HepG2 (cell line): ENCODE measurements at regions not wholly inside any gene's neighbourhood (a gene's known extent, or its start where the extent isn't known, plus 50 kb on each side); places are given as distances from the start of the nearest gene placed in this dataset.

Source experiments
- AFF4 ChIP-seq: sonication (generic); formaldehyde crosslinking; IDR thresholded peaks from 2 replicates; pipeline ENCODE4 v1.4.0; 2020; ENCODE audit warnings: missing genetic modification reagents
- CHCHD3 ChIP-seq: sonication (generic); formaldehyde crosslinking; IDR thresholded peaks from 2 replicates; pipeline ENCODE4 v1.8.0; 2022; ENCODE audit warnings: mild to moderate bottlenecking, missing genetic modification reagents, moderate library complexity
- CTCF ChIP-seq: sonication (generic); formaldehyde crosslinking; IDR thresholded peaks from 2 replicates; pipeline ENCODE4 v1.5.0; 2020; ENCODE audit warnings: mild to moderate bottlenecking, missing genetic modification reagents, moderate library complexity
- EP300 ChIP-seq, 3 experiments: sonication (generic) in 1 of 3; formaldehyde crosslinking in 1 of 3; IDR thresholded peaks; 2 replicates each; pipeline versions ENCODE4 v1.5.1 to v1.6.1; 2011 to 2020; ENCODE audit warnings: low read depth in 2 of 3, low read length in 2 of 3, borderline replicate concordance in 1 of 3, improper control_type of control experiment in 1 of 3, mild to moderate bottlenecking in 1 of 3, missing genetic modification reagents in 1 of 3, moderate library complexity in 1 of 3
- SIN3A ChIP-seq: IDR thresholded peaks from 2 replicates; pipeline ENCODE4 v1.6.1; 2011; ENCODE audit warnings: low read depth, mild to moderate bottlenecking, control low read depth, low read length, borderline replicate concordance
- TAF1 ChIP-seq: sonication (generic); formaldehyde crosslinking; IDR thresholded peaks from 2 replicates; pipeline ENCODE4 v1.4.0; 2020; ENCODE audit warnings: missing genetic modification reagents
- ZXDC ChIP-seq: sonication (generic); formaldehyde crosslinking; IDR thresholded peaks from 2 replicates; pipeline ENCODE4 v1.5.0; 2020; ENCODE audit warnings: mild to moderate bottlenecking, missing genetic modification reagents

GRCh38 chr1:42040159-42040558 lies 113.1 kb upstream of the GUCA2B start:
- TF ChIP-seq EP300 (IDR thresholded peaks at IDR 0.05; ENCODE audit: low read depth in 2 of 2, low read length in 2 of 2) (no peak), EP300 (CRISPR knock-in tag; IDR thresholded peaks at IDR 0.05; ENCODE audit: borderline replicate concordance) (no peak), ZXDC (no peak), CHCHD3 (CRISPR knock-in tag) (no peak), TAF1 (no peak), AFF4 (CRISPR knock-in tag) (no peak), SIN3A (no peak), CTCF (CRISPR knock-in tag) (no peak)
